ENCODE measurements at regions not wholly inside any gene's neighbourhood (a gene's known extent, or its start where the extent isn't known, plus 50 kb on each side); places are given as distances from the start of the nearest gene placed in this dataset.

GRCh38 chr2:207370646-207371045, 159.1 kb upstream of the CREB1 start:
- Histone ChIP-seq H3K36me3 (replicated peaks in 1 of 2; ENCODE audit: control insufficient read depth in 1 of 2, insufficient read depth in 2 of 2, low read length in 1 of 2) (no peaks in the 10 kb centered on the region), H3K27me3 (ENCODE audit: insufficient read depth) (no peaks in the 10 kb centered on the region), H3K4me1 (ENCODE audit: control insufficient read depth in 1 of 2, insufficient read depth in 2 of 2, low read depth in 1 of 2, low read length in 1 of 2) (peaks cover 0 to 5% of the 10 kb centered on the region in 2 experiments; a peak in 1 of 4 replicates), H3K9ac (no peak overlapping the region), H3K27ac (ENCODE audit: low read depth in 2 of 2, low read length in 1 of 2) (no peak overlapping the region), H4K20me1 (ENCODE audit: insufficient read depth) (no peaks in the 10 kb centered on the region), H3K9me2 (no peaks in the 10 kb centered on the region), H3K4me2 (no peak overlapping the region), H3K4me3 (ENCODE audit: low read depth in 2 of 2, low read length in 1 of 2) (no peak overlapping the region), H3K79me2 (ENCODE audit: insufficient read depth) (no peaks in the 10 kb centered on the region), H2AFZ (ENCODE audit: low read depth) (no peak overlapping the region), H3F3A (replicated peaks; ENCODE audit: insufficient read depth) (no peaks in the 10 kb centered on the region), H3K9me3 (no peaks in the 10 kb centered on the region)
- ChIA-PET CTCF (no interaction called here), POLR2A (no interaction called here)
- 58% methylated on average over 1 of the region's 1 CpG for WGBS (ENCODE audit: low lambda C conversion rate)
- TF ChIP-seq PBX3 (IDR thresholded peaks at IDR 0.05) (no peak), CHD2 (IDR thresholded peaks at IDR 0.05; ENCODE audit: low read length, partially characterized antibody) (no peak), GATA2 (CRISPR knock-in tag; IDR thresholded peaks at IDR 0.05) (no peak), MEF2A (IDR thresholded peaks at IDR 0.05; ENCODE audit: borderline replicate concordance, low read depth) (no peak), RAD21 (IDR thresholded peaks at IDR 0.05; ENCODE audit: low read length) (no peak), MXI1 (IDR thresholded peaks at IDR 0.05; ENCODE audit: low read depth, low read length) (no peak), RFX5 (IDR thresholded peaks at IDR 0.05; ENCODE audit: low read length) (no peak), FOSL2 (IDR thresholded peaks at IDR 0.05; ENCODE audit: borderline replicate concordance, low read depth) (no peak), NRF1 (IDR thresholded peaks at IDR 0.05; ENCODE audit: low read depth, low read length) (no peak), SIN3A (IDR thresholded peaks at IDR 0.05; ENCODE audit: borderline replicate concordance, low read depth, low read length) (no peak), GABPA (IDR thresholded peaks at IDR 0.05; ENCODE audit: low read depth) (no peak), EZH2phosphoT487 (IDR thresholded peaks at IDR 0.05; ENCODE audit: borderline replicate concordance, low read depth) (no peak), USF2 (IDR thresholded peaks at IDR 0.05; ENCODE audit: borderline replicate concordance, low read depth, low read length) (no peak), ELF1 (IDR thresholded peaks at IDR 0.05) (no peak)
- TF ChIP-seq, protein P1, sequence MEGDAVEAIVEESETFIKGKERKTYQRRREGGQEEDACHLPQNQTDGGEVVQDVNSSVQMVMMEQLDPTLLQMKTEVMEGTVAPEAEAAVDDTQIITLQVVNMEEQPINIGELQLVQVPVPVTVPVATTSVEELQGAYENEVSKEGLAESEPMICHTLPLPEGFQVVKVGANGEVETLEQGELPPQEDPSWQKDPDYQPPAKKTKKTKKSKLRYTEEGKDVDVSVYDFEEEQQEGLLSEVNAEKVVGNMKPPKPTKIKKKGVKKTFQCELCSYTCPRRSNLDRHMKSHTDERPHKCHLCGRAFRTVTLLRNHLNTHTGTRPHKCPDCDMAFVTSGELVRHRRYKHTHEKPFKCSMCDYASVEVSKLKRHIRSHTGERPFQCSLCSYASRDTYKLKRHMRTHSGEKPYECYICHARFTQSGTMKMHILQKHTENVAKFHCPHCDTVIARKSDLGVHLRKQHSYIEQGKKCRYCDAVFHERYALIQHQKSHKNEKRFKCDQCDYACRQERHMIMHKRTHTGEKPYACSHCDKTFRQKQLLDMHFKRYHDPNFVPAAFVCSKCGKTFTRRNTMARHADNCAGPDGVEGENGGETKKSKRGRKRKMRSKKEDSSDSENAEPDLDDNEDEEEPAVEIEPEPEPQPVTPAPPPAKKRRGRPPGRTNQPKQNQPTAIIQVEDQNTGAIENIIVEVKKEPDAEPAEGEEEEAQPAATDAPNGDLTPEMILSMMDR (IDR thresholded peaks at IDR 0.05) = no peak
- TF ChIP-seq, protein P2, sequence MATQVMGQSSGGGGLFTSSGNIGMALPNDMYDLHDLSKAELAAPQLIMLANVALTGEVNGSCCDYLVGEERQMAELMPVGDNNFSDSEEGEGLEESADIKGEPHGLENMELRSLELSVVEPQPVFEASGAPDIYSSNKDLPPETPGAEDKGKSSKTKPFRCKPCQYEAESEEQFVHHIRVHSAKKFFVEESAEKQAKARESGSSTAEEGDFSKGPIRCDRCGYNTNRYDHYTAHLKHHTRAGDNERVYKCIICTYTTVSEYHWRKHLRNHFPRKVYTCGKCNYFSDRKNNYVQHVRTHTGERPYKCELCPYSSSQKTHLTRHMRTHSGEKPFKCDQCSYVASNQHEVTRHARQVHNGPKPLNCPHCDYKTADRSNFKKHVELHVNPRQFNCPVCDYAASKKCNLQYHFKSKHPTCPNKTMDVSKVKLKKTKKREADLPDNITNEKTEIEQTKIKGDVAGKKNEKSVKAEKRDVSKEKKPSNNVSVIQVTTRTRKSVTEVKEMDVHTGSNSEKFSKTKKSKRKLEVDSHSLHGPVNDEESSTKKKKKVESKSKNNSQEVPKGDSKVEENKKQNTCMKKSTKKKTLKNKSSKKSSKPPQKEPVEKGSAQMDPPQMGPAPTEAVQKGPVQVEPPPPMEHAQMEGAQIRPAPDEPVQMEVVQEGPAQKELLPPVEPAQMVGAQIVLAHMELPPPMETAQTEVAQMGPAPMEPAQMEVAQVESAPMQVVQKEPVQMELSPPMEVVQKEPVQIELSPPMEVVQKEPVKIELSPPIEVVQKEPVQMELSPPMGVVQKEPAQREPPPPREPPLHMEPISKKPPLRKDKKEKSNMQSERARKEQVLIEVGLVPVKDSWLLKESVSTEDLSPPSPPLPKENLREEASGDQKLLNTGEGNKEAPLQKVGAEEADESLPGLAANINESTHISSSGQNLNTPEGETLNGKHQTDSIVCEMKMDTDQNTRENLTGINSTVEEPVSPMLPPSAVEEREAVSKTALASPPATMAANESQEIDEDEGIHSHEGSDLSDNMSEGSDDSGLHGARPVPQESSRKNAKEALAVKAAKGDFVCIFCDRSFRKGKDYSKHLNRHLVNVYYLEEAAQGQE (IDR thresholded peaks at IDR 0.05; ENCODE audit: low read depth, low read length) = no peak
- TF ChIP-seq, protein P3, sequence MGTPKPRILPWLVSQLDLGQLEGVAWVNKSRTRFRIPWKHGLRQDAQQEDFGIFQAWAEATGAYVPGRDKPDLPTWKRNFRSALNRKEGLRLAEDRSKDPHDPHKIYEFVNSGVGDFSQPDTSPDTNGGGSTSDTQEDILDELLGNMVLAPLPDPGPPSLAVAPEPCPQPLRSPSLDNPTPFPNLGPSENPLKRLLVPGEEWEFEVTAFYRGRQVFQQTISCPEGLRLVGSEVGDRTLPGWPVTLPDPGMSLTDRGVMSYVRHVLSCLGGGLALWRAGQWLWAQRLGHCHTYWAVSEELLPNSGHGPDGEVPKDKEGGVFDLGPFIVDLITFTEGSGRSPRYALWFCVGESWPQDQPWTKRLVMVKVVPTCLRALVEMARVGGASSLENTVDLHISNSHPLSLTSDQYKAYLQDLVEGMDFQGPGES (IDR thresholded peaks at IDR 0.05; ENCODE audit: low read depth, low read length) = no peak
- no peak for DNase-seq
